ENCODE measurements at regions not wholly inside any gene's neighbourhood (a gene's known extent, or its start where the extent isn't known, plus 50 kb on each side); places are given as distances from the start of the nearest gene placed in this dataset.

- TF ChIP-seq, protein P1, sequence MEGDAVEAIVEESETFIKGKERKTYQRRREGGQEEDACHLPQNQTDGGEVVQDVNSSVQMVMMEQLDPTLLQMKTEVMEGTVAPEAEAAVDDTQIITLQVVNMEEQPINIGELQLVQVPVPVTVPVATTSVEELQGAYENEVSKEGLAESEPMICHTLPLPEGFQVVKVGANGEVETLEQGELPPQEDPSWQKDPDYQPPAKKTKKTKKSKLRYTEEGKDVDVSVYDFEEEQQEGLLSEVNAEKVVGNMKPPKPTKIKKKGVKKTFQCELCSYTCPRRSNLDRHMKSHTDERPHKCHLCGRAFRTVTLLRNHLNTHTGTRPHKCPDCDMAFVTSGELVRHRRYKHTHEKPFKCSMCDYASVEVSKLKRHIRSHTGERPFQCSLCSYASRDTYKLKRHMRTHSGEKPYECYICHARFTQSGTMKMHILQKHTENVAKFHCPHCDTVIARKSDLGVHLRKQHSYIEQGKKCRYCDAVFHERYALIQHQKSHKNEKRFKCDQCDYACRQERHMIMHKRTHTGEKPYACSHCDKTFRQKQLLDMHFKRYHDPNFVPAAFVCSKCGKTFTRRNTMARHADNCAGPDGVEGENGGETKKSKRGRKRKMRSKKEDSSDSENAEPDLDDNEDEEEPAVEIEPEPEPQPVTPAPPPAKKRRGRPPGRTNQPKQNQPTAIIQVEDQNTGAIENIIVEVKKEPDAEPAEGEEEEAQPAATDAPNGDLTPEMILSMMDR (conservative IDR thresholded peaks at IDR 0.05; ENCODE audit: low read depth, low read length): no peak
- no peak for TF ChIP-seq EZH2 (IDR thresholded peaks at IDR 0.05; ENCODE audit: borderline replicate concordance, low read depth, low read length, poor library complexity, severe bottlenecking)
Observed at GRCh38 chr13:72514146-72514545, 213.3 kb downstream of the MZT1 start.
